Adipocyte (in vitro differentiated cells): ENCODE measurements at regions not wholly inside any gene's neighbourhood (a gene's known extent, or its start where the extent isn't known, plus 50 kb on each side); places are given as distances from the start of the nearest gene placed in this dataset.
A peak's percentile ranks its signal among the peaks of the same experiment; 100 is the strongest.

Experiments used
- DNase-seq: peaks from one replicate; pipeline ENCODE4 v3.0.0-alpha.2; 2015; ENCODE audit warnings: low read depth
- H3K27me3 ChIP-seq: replicated peaks from 2 replicates; pipeline ENCODE4 v1.7.0; 2013; ENCODE audit warnings: mild to moderate bottlenecking, low read length, moderate library complexity; ENCODE audit not compliant: control insufficient read depth, insufficient read depth
- H3K36me3 ChIP-seq: 2 replicates; pipeline ENCODE4 v1.7.0; 2013; ENCODE audit warnings: low read length, mild to moderate bottlenecking, moderate library complexity; ENCODE audit not compliant: control insufficient read depth, insufficient read depth, severe bottlenecking
- H3K4me1 ChIP-seq: 2 replicates; pipeline ENCODE4 v1.7.0; 2013; ENCODE audit warnings: mild to moderate bottlenecking, low read length, moderate library complexity; ENCODE audit not compliant: control insufficient read depth, insufficient read depth
- H3K4me3 ChIP-seq: 2 replicates; pipeline ENCODE4 v1.7.0; 2013; ENCODE audit warnings: mild to moderate bottlenecking, low read length, moderate library complexity
- H3K9ac ChIP-seq: 2 replicates; pipeline ENCODE4 v1.7.0; 2013; ENCODE audit warnings: mild to moderate bottlenecking, low read length, moderate library complexity
- H3K9me3 ChIP-seq: 2 replicates; pipeline ENCODE4 v1.7.0; 2013; ENCODE audit warnings: mild to moderate bottlenecking, low read length, moderate library complexity; ENCODE audit not compliant: control insufficient read depth

- Histone ChIP-seq H3K4me3 (no peak overlapping the region), H3K9ac (no peak overlapping the region), H3K27me3 (no peaks in the 10 kb centered on the region), H3K9me3 (no peaks in the 10 kb centered on the region), H3K4me1 (no peaks in the 10 kb centered on the region), H3K36me3 (no peaks in the 10 kb centered on the region)
- no peak for DNase-seq
These were observed 278.0 kb downstream of the METTL4 start for GRCh38 chr18:2293109-2293839.

GRCh38 chr18:2301316-2301715 is 270.0 kb downstream of the METTL4 start:
- H3K9me3 ChIP-seq: no peaks in the 10 kb centered on the region
- no peak overlapping the region for H3K9ac ChIP-seq
- no peak overlapping the region for H3K4me3 ChIP-seq
- no peak for DNase-seq
- no peaks in the 10 kb centered on the region for H3K36me3 ChIP-seq
- peaks cover 3% of the 10 kb centered on the region for H3K4me1 ChIP-seq
- H3K27me3 ChIP-seq: no peaks in the 10 kb centered on the region

DNA sequence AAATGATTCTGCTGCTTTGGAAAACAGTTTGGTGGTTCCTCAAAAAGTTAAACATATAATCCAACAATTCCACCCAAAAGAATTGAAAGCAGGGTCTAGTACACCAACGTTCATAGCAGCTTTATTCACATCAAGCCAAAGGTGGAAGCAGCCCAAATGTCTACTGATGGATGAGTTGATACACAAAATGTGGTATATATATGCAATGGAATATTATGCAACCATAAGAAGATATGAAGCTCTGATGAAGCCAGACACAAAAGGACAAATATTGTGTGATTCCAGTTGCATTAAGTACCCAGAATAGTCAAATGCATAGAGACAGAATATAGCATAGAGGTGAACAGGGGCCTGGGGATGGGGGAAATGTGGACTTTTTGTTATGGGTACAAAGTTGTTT is 269.3 kb downstream of the METTL4 start:
- no peaks in the 10 kb centered on the region for H3K27me3 ChIP-seq

GRCh38 chr18:2302628-2303516 is 268.4 kb downstream of the METTL4 start:
- peak; percentile 47 for DNase-seq
- Histone ChIP-seq H3K4me1 (peaks cover 3% of the 10 kb centered on the region), H3K4me3 (no peak overlapping the region), H3K36me3 (no peaks in the 10 kb centered on the region), H3K9me3 (no peaks in the 10 kb centered on the region), H3K27me3 (no peaks in the 10 kb centered on the region), H3K9ac (no peak overlapping the region)

More for the DNA sequence above, 269.3 kb downstream of the METTL4 start:
- Histone ChIP-seq H3K4me3 (no peak overlapping the region), H3K9ac (no peak overlapping the region), H3K9me3 (no peaks in the 10 kb centered on the region), H3K4me1 (peaks cover 3% of the 10 kb centered on the region), H3K36me3 (no peaks in the 10 kb centered on the region)
- DNase-seq: no peak

- H3K9ac ChIP-seq: no peak overlapping the region
- no peaks in the 10 kb centered on the region for H3K27me3 ChIP-seq
These were observed 267.6 kb downstream of the METTL4 start for GRCh38 chr18:2303517-2304238.

DNA sequence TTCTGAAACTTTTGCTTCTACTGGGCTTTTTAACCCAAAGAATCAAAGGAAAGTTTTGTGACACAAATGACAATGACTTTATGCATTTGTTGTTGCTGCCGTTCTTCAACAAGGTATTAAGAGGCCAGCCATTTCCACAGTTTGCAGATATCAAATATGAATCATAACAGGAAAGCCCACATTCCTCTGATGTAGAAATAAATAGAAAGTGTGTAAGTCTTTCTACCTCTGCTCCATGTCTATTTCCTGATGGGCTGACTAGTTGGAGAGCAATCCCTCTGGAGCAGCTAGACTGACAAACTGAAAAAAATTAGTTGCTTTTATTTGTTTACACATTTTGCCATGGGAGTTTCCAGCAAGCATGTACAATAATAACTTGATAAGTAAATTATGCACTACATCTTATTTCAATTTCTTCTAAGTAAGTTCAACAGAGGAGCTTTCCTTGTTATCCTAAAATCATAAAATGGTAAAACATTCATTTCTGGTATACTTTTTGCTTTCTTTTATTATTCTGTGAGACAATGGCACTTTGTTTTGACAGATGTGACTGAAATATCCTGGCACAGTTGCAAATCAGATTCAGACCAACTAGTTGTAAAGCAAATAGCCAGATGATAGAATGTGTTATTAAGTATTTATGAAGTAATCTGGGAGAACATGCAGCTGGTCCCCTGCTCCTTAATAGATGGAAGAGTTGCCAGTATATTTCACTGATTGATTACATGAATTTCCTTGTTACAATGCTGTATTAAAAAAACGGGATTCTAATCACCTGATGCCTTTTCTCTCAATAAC is 266.7 kb downstream of the METTL4 start:
- Histone ChIP-seq H3K36me3 (no peaks in the 10 kb centered on the region), H3K4me1 (peaks cover 3% of the 10 kb centered on the region), H3K9me3 (no peaks in the 10 kb centered on the region), H3K27me3 (no peaks in the 10 kb centered on the region), H3K4me3 (no peak overlapping the region), H3K9ac (no peak overlapping the region)
- DNase-seq: peak; percentile 39

More at GRCh38 chr18:2303517-2304238, 267.6 kb downstream of the METTL4 start:
- Histone ChIP-seq H3K9me3 (no peaks in the 10 kb centered on the region), H3K4me3 (no peak overlapping the region), H3K36me3 (no peaks in the 10 kb centered on the region), H3K4me1 (peaks cover 3% of the 10 kb centered on the region)
- peak; percentile 57 for DNase-seq

GRCh38 chr18:2306606-2307005 is 264.7 kb downstream of the METTL4 start:
- DNase-seq: peak; percentile 64
- Histone ChIP-seq H3K4me3 (no peak overlapping the region), H3K4me1 (peaks cover 3% of the 10 kb centered on the region), H3K27me3 (no peaks in the 10 kb centered on the region), H3K9me3 (no peaks in the 10 kb centered on the region), H3K36me3 (no peaks in the 10 kb centered on the region), H3K9ac (no peak overlapping the region)

DNA sequence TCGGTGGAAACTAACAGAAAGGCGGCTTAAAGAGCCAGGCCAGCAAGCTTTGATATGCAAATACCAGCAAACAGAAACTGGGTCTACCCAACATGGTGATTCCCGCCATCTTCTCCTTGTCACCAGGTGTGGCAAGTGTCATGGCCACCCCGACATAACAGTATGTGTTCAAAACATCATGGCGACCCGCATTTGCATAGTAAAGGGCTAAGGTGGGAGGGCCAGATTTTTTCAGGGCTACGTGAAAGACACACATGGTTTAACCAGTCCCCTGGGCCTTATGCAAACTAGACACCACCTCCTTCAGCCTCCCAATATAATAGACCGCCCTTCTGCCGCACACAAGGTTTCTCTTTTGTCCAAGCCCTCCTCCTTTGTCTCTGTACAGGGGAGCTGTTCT is 260.4 kb downstream of the METTL4 start:
- Histone ChIP-seq H3K4me1 (no peaks in the 10 kb centered on the region), H3K4me3 (no peak overlapping the region), H3K9me3 (no peaks in the 10 kb centered on the region), H3K36me3 (no peaks in the 10 kb centered on the region), H3K27me3 (peaks cover 10% of the 10 kb centered on the region), H3K9ac (no peak overlapping the region)
- DNase-seq: no peak

DNA sequence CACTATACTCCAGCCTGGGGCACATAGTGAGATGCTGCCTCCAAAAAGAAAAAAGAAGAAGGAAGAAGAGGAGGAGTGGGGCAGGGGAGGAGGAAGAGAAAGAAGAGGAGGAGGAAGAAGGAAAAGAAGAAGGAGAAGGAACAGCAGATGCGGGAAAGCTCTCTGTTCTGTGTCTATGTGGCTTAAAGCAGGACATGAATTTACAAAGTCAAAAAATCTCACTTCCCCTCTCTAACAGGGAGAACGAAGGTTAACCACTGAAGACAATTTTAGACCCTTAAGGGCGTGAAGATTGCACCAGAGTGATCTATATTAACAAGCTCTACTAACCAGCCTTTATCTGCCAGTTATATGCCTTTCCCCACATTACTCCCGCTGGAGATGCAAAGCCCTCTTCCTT is 258.9 kb downstream of the METTL4 start:
- Histone ChIP-seq H3K9ac (no peak overlapping the region), H3K36me3 (no peaks in the 10 kb centered on the region), H3K4me3 (no peak overlapping the region), H3K9me3 (no peaks in the 10 kb centered on the region), H3K4me1 (no peaks in the 10 kb centered on the region), H3K27me3 (peaks cover 10% of the 10 kb centered on the region)
- DNase-seq: no peak

GRCh38 chr18:2313332-2313731 is 258.0 kb downstream of the METTL4 start:
- H3K4me3 ChIP-seq: no peak overlapping the region
- no peaks in the 10 kb centered on the region for H3K36me3 ChIP-seq

More at GRCh38 chr18:2313332-2313731, 258.0 kb downstream of the METTL4 start:
- H3K4me1 ChIP-seq: no peaks in the 10 kb centered on the region
- H3K27me3 ChIP-seq: peaks cover 10% of the 10 kb centered on the region
- no peak overlapping the region for H3K9ac ChIP-seq
- H3K9me3 ChIP-seq: no peaks in the 10 kb centered on the region
- no peak for DNase-seq
